HG02798 (cell line): ENCODE measurements at regions not wholly inside any gene's neighbourhood (a gene's known extent, or its start where the extent isn't known, plus 50 kb on each side); places are given as distances from the start of the nearest gene placed in this dataset.
"Not testable (repeated sequence)": the region's sequence is repeated elsewhere in the genome, so short reads cannot be mapped to it uniquely, and the experiment has no call there.

Source experiments
- ATAC-seq: cut with Tn5 transposase; IDR thresholded peaks from one replicate; pipeline ENCODE4 v1.9.1; 2021; ENCODE audit warnings: mild to moderate bottlenecking; ENCODE audit not compliant: unreplicated experiment, poor library complexity

- no peak for ATAC-seq
These were observed 103.6 kb upstream of the RNU6-1 start for GRCh38 chr15:67943475-67943874.

GRCh38 chr15:67944010-67944641, 104.3 kb upstream of the RNU6-1 start:
- ATAC-seq, result no peak

DNA sequence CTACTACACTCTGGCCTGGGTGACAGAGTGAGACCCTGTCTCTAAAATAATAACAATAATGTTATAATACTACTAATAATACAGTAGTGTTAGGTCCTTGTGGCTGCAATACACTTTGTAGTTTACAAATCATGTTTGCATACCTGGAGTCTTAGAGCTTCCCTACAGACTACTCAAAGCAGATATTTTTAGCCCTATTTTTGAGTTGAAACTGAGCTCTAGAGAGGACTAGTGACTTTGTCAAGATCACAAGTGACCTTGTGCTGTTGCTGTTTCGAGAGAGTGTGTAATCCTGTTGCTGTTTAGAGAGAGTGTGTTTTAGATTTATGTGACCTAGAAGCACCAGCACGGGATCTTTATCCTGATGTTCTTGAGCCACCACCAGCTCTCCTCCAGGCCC, 105.3 kb upstream of the RNU6-1 start:
- no peak for ATAC-seq

- ATAC-seq, result no peak
These were observed 106.3 kb upstream of the RNU6-1 start for GRCh38 chr15:67945951-67946700.

GRCh38 chr15:67946701-67947100, 106.9 kb upstream of the RNU6-1 start:
- no peak for ATAC-seq

GRCh38 chr15:67947254-67948039, 106.7 kb upstream of the PIAS1 start:
- ATAC-seq, result no peak

GRCh38 chr15:67948215-67948614, 105.9 kb upstream of the PIAS1 start:
- ATAC-seq, result no peak

DNA sequence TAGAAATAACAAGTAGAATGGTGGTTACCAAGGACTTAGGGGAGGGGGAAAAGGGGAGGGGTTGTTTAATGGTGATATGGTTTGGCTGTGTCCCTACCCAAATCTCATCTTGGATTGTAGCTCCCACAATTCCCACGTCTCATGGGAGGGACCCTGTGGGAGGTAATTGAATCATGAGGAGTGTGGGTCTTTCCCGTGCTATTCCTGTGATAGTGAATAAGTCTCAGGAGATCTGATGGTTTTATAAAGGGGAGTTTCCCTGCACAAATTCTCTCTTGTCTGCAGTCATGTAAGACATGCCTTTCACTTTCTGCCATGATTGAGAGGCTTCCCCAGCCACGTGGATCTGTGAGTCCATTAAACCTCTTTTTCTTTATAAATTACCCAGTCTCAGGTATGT, 102.9 kb upstream of the PIAS1 start:
- ATAC-seq, result not testable (repeated sequence)

DNA sequence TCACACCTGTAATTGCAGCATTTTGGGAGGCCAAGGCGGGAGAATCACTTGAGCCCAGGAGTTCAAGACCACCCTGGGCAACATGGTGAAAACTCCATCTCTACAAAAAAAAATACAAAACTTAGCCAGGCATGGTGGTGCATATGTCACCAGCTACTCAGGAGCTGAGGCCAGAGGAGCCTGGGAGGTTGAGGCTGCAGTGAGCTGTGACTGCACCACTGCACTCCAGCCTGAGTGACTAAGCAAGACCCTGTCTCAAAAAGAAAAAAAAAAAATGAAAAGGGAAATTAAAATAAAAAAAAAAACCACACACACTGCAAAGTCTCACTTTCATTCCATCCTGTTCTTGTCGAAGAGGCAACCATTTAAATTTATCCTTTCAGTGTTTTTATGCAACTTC, 100.8 kb upstream of the PIAS1 start:
- ATAC-seq, result no peak

GRCh38 chr15:67955252-67955651, 98.9 kb upstream of the PIAS1 start:
- ATAC-seq, result no peak

- ATAC-seq, result no peak
These were observed 96.5 kb upstream of the PIAS1 start for GRCh38 chr15:67957435-67958132.

GRCh38 chr15:67967871-67968431, 86.2 kb upstream of the PIAS1 start:
- peak; percentile 60 for ATAC-seq

GRCh38 chr15:67968564-67968963, 85.6 kb upstream of the PIAS1 start:
- ATAC-seq, result no peak

- no peak for ATAC-seq
These were observed 85.1 kb upstream of the PIAS1 start for GRCh38 chr15:67968966-67969365.

DNA sequence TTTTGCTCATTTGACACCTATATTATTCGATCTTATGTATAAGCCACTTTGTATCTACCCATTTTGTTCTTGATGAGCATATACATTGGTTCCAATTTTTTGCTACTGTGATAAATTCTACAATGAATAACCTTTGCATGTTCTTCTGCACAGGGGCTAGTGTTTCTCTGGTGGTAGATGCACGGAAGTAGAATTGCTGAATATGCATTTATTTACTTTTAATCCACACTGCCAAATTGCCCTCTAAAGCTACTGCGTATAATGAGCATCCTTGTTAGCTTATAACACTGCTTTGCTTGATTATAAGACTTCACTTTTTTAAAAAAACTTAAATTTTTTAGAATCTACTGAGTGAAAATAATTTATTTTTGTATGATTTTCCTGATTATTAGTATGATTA, 84.2 kb upstream of the PIAS1 start:
- ATAC-seq, result no peak

GRCh38 chr15:67972377-67972776, 81.7 kb upstream of the PIAS1 start:
- no peak for ATAC-seq

- no peak for ATAC-seq
These were observed 80.3 kb upstream of the PIAS1 start for GRCh38 chr15:67973846-67974245.

DNA sequence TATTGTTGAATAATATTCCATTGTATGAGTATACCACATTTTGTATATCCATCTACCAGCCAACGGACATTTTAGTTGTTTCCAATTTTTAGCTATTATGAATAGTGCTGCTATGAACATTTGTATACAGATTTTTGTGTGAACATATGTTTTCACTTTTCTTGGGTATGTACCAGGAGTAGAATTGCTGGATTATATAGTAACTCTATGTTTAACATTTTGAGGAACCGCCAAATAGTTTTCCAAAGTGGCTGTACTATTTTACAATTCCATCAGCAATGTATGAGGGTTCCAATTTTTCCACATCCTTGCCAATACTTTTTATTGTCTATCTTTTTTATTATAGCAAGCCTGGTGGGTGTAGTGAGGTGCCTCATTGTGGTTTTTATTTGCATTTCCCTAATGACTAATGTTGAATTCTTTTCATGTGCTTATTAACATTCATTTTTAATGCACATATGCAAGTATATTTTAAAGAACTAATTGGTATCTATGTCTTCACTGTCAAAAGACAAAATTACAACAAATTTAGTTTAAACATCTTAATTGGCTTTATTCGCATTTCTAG, 77.5 kb upstream of the PIAS1 start:
- ATAC-seq, result no peak

DNA sequence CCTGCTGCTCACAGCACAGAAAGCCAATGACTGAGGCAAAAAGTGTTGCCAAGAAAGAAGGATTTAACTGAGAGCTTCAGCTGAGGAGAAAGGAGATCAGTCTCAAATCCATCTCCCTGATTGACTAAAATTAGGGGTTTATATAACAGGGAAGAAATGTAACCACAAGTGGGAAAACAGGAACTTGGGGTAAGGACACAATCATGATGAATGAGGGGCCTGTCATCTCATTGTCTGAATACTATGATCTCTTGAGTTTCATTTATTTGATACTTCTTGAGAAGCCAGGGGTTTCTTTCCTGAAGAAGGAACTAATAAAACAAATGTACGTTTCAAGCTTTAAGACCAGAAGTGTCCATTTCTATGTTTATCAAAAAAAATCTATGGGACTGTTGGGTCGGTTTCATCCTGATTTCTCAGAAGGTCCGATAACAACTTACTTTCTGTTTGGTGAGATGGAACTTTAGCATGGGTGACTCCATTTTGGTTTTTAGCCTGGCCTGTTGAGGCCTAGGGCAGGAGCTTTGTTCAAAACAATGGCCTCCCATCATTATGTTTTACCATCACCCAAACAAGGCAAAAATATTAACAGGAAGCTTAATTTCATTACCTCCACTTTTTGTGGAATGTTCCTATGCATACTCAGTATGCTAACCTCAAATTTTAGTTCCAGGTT, 76.6 kb upstream of the PIAS1 start:
- ATAC-seq, result no peak

- ATAC-seq, result no peak
These were observed 74.8 kb upstream of the PIAS1 start for GRCh38 chr15:67979281-67979680.
